T-helper 1 cell treated with Interleukin-12 subunit alpha and Interleukin-12 subunit beta and Interleukin-4 antibody, amounts not matched to agents 30 ng/mL and 1 ng/mL, for 36 hours (primary cell): ENCODE measurements at regions not wholly inside any gene's neighbourhood (a gene's known extent, or its start where the extent isn't known, plus 50 kb on each side); places are given as distances from the start of the nearest gene placed in this dataset.

Experiments used
- intact Hi-C: fragments of 100-400 bp; cut with micrococcal nuclease; formaldehyde crosslinking; loops from one replicate; pipeline ENCODE4 v1.15.1; 2024

DNA sequence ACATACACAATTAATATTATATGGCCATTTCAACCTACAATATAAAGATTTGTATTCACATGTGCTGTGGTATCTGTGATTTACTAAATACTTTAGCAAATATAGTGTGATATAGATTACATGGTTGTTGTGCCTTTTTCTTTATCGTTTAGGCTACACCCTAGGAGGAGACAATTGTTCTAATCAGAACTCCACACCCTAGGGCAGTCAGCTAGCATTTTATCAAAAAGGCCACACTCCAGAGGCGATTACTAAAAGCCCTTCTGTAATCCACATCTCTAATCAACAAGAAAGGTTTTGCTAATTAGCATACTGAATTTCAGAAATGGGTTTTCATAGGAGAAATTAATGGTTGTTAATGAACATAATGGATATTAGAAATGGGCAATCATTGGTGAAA is 319.5 kb upstream of the NOCT start:
- intact Hi-C loops: no loop called here

DNA sequence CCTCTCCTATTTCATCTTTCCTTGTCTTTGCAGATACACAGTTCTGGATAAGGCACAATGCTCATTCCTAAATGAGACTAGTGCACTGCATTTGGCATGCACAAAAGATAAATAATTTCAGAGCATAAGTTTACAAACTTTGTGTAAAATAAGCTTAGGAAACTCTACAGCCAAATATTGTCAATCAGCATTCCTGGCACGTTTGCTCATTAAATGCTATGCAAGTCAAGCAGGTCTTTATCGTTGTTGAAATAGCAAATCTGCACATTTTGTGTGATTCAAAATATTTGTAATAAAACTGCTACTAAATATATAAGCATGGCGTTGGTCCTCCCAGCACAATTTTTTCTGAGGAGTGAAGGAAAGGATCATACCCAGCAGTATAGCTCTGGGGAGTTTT is 322.1 kb upstream of the NOCT start:
- intact Hi-C loops: no loop called here

DNA sequence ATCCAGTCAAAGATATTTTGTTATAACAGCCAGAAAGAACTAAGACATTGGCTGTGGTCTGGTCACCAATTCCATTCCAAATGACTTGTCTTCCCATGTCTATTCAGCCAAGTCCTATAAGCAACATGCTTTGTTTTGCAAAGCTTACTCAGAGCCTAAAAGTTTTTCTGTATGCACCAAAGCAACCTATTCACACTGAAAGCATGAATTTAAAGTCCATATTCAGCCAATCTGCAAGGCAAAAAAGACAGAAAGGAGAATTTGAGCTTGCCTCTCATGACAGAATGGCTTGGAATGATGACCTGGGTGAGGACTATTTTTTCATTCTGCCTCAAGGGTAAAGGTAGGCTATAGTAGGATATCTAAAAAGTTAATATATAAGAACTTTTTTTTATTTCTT is 323.2 kb upstream of the NOCT start:
- intact Hi-C loops: no loop called here

DNA sequence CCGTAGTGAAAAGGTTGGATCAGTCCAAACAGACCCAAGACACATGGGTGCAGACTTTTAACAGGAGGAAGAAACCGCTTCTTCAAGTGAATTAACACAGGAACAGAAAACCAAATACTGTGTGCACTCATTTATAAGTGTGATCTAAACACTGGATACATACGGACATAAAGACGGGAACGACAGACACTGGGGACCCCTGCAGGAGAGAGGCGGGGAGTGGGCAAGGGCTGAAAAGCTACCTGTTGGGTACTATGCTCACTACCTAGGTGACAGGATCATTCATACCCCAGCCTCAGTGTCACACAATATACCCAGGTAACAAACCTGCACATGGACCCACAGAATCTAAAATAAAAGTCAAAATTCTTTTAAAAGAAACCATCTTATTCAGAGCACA is 326.0 kb upstream of the NOCT start:
- intact Hi-C loops: no loop called here

DNA sequence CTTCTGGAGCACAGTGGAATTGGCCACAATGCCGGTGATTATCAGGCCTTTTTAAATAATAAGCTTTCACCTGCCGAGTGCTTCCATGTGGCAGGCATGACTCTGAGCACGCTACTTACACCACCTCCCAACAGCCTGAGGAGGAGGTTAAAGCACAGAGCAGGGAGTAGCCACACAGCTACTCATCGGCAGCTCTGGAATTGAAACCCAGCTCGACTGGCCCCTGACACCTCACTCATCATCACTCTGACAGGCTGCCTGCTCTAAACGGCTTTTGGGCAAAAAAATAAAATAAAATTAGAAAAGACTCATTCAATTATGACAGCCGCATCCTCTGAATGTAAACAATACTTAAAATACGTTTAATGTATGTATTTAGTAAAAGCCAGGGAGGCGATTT is 326.4 kb upstream of the NOCT start:
- intact Hi-C loops: no loop called here

DNA sequence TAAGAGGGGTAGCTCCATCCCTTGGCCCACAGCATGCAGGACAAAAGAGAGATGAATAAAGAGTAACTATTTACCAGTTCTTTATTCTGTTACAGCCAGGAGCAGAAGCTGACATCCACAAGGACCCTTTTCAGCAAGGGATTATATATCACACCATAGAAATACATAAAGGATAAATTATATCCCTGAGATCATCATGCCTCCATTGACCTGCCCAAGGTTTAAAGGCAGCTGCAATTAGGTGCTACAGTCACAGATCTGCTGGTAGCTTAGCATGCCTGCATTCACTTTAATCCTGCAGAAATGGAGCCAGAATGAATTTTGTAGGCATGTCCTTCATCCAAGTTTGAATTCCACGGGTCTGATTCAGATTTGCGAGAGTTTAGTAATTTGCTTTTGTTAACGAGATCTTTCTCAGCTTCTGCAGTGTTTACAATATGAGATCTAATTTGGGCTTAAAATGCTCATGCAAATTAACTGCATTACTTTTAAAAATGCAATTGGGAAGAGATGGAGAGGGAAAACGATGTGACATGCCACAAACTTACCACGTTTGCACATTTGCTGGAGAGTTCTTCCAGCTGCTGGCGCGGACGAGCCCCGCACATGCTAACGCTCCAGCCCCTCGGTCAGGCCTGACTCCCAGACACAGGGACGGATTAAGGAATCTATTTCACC is 327.0 kb upstream of the NOCT start:
- intact Hi-C loops: no loop called here

DNA sequence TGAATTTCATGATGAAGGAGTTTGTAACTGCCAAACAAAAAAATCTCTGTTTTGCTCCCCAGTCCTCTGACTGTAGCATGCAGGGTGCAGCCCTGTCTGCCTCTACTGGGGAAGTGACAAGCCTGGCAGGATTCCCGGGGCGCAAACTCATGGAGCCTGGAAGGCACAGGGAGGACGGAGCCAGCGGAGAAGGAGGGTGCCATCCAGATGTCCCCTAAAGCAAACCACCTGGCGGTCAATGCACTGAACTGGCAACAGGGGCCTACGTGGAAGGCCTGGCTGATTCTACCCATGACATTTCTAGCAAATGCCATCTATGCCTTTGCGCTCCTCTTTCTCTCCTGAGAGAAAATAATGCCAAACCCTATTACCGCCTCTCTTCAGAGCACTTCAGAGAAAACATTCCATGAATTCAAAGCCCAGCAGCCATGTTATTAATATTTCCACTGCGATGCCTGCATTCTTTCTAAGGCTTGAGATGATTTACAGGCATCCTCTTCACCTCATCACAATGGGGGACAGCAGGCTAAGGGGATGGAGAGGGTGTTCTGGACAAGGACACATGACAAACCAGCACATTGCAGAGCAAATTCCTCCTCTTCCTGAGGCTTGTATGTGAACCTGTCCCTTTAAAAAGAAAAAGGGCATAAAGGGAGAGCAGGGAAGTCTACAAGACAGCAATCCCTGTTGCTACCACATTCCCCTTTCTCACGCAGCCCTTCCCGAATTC is 329.3 kb upstream of the NOCT start:
- intact Hi-C loops: no loop called here

DNA sequence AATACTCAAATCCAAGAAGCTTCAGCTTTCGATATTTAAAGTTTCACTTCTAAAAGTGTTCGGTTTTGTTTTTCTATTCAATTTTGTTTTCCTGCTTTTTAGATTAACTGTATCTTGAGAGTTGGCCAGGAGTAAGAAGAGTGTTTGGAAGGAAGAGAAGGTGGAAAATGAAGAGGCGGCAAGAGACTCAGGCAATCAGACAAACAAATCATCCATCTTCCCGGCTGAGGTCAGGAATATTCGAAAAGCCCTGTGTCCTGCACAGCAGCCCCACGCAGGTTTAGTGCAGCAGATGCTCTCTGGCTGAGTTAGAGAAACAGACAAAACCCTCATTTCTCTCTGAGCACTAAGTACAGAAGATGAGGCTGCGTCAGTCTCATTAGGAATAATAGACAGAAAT is 330.3 kb upstream of the NOCT start:
- intact Hi-C loops: no loop called here

DNA sequence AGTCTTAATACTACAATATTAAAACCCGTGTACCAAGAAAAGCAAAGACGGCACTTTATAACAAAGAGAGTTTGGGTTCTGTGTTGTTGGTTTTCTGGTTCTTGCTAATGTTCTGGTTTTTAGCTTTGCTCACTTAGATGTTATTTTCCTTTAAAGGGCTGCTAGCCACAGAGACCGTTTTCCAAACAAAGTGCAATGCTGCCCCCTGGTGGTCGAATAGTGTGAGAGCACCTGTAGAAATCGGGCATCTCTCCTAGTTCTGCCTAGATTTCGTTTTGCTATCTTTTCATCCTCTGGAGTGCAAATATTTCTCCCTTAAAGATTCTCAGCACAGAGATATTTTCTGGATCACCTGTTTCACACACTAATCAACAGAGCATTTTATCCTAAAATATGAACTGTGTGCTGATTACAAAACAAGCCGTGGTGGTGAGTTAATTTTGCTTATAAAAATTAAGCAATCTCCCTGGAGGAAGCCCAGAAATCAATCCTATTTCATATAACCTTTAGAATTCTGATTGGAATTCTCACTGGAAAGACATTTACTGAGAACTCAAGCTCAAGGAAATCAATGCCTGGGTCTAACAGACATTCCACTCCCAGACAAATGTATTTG is 334.5 kb upstream of the NOCT start:
- intact Hi-C loops: loop anchor here (1.0 to 2.0 kb wide), 5 partner anchors 190 to 1557 kb away; no protein-coding TSS in a partner anchor

DNA sequence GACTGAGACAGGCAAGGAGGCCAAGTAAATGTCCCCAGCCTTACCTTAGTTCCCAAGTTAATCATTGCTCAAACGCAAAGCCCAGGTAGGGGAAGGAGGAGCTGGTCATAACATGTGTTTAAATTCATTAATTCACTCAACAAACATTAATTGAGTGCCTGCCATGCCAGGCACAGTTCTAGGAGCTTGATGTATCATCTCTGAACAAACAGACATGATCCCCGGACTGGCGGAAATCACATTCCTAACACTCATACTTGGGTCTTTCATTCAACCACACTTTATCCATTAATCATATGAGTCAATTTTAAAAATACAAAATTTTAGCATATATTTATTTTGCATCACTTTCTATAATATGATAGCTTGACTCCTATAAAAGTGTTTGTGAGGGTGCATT is 335.3 kb upstream of the NOCT start:
- intact Hi-C loops: loop anchor here (2.0 kb wide), 1 partner anchor 947 kb away; no protein-coding TSS in a partner anchor

DNA sequence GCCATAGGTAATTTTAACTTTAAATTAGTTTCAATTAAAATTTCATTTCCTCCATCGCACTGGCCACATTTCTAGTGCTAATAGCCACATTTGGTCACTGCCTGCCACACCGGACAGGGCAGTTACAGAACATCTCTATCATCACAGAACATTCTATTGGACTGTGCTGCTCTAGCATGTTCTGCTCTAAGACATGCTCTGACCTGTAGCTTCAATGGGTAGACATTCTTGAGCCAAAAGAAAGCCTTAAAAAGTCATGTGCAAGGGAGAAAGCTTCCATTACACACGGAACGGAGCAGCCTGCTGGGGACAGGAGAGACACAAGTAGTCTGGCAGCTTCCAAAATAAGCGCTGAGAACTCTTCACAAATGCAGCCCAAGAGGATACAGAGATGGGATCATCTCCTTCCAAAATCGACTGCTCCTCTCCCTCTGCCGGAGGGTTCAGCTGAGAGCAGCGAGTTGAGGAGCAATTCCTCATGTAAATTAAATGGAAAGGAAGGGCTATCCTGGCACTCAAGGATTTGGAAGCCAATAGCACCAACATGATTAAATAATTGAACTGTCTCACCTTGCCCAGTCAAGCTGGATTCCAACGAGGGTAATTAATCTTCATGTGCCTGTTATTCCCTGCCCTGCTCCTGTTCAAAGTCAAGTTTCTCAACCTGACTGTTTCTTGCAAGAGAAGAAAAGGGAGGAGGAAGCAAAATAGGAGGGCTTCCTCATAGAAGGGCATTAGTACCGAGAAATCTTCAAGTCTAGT is 336.4 kb upstream of the NOCT start:
- intact Hi-C loops: no loop called here

DNA sequence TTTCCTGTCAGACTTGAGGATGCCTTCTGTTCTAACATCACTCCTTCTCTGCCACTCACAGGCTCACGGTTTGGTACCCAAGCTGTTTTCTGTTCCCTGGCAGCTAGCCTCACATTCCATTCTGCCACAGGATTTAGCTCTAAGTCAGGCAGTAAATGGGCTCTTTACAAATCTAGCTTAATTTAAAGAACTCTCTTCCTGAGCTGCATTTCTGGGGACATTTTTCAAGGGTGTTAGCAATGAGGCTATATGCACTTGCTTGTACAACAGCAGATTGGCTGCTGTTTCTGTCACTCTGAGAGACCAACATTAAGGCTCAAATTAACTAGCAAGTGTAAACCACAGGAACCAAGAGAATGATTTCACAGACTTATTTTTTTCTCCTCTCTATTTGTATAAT is 337.8 kb upstream of the NOCT start:
- intact Hi-C loops: no loop called here

DNA sequence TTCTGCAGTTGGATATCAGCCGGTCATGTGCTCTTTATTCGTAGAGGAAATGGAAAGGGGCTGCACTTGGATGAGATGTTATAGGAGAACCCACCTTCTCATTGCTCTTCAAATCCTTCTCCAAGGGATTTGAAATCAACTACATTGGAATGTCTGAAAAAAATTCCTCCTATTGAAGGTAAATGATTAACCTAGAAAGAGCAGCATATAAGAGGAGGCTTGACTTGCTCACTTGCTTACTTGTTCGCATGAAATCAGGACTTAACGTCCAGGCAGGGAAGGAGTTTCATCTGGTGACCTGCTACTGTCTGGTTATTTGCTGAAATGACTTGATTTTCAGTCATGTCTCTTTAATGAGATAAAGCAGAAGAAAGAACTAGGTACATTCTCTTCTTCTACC is 338.4 kb upstream of the NOCT start:
- intact Hi-C loops: no loop called here

DNA sequence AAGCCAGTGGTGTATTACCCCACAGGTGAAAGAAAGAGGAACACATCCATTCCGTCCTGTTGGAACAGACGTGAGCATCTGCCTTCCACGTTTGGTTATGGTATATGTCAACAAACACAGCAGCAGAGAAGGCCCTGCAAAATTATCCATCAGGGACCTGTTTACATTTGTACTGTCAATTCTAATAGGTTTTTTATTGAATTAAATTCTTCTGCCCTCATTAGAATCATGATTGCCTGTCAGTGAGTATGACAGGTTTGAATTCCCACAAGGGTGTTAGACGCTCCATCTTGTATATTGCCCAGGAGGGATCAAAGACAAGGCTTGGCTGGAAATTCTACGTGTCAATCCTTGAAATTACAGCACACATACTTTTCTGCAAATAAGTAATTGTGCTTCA is 339.9 kb upstream of the NOCT start:
- intact Hi-C loops: no loop called here

DNA sequence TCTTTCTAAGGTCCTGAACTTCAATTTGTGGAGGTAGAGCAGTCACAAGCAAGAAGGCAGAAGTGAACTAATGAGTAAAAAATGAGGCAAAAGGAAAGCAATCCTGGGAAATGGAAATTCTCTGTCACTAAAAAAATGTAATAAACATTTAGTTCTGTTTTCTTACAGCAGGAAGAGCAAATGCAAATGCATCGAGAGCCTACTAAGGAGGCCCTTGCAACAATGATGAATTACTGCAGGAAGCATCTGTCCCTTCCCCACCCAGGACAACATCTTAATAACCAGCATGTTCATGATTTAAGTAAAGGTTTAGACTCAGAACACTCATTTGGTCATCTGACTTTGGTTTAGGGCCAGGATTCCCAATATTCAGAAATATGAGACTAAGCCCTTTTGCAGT is 341.4 kb upstream of the NOCT start:
- intact Hi-C loops: no loop called here

DNA sequence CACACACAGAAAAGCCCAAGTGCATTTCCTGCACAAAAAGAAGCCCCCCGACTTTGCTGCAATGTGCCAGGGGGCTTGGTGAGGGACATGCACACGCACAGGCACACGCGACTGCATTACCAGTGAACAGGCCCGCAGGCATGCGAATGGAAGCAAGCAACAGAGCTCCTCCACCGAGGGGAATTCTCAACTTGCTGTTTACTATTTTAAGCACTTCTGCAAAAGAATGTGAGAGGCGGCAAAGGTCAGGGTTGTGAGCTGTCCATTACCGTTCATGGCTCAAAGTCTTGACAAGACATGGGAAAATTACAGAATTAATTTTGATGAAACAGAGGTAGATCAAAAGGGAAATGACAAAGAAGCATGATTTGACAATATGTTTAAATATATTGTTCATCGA is 342.5 kb upstream of the NOCT start:
- intact Hi-C loops: no loop called here

DNA sequence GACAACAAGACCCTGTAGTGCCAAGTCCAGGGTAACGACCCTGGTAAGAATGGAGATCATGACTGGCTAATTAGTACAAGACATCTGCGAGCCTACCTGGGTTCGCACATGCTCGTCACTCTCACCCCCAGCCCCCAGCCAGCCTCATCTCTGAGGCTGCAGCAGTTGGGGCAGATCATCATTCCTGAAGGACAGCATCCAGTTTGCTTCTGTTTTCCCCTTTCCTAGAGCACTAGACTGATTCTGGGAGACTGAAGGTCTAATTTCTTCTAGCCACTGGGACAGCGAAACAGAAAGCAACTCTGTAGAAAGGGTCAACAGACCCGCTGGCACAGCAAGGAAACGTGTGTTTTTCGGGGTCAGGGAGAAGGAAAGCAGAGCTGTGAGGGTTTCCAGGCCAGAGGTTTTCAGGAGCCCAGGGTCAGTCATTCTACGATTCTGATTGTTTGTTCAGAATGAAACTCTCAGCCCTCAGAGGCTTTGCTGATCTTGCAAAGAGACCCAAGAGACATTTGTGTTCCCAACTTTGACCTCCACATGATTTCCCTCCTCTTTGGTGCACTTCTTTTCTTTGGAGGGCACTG is 343.1 kb upstream of the NOCT start:
- intact Hi-C loops: no loop called here

DNA sequence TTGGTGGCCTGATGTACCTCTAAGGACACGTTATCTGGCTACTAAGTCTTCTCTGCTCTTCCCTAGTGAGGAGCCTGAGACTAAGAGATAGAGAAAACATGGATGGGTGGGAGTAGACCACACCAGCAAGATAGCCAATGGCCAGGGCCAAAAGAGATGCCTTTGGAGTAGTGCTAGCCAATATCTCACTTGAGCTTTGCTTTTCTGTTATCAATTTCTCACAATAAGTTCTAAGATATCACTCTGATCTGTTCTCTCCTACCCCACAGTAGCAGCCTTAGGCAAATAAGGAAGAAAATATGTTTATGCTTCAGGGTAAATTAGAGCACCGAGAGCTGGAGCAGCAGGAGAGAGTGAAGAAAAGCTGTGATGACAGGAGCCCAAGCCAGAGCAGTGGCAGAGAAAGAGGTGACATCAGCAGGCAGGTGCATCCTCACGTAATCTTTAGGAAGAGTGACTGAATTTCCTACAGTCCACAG is 343.9 kb upstream of the NOCT start:
- intact Hi-C loops: no loop called here

DNA sequence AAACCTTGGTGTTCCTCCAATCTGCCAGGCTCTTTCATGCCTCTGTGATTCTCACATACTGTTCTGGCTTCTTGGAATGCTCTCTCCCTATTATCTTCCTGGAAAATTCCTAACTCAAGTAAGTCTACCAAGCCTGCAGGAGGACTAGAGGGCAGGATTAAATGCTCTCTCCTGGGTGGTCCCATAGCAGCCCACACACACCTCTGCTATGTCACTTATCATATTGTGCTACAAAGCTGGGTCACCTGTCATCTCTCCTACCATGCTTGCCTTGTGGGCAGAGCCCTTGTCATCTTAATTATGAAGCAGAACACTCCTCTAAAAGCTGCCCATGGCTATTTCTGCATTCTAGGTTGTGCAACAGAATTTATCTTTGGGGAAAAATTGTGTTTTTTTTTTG is 344.5 kb upstream of the NOCT start:
- intact Hi-C loops: no loop called here

DNA sequence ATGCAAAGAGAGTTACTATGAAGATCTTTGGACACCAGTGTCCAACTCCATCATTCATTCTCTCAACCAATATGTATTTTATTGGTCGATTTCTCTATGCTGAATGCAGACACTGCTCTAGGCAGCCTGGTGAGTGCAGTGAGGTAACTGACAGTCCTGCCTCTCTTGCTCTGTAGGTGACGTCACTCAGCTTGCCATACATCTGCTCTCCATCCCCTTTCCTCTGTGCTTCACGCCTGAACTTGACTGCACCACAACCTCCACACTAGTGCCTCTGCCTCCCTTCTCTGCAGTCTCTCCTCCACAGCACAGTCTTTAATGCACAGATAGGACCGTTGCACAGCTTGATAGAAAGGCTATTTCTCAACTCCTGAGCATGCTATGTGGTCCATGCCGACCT is 344.9 kb upstream of the NOCT start:
- intact Hi-C loops: no loop called here

DNA sequence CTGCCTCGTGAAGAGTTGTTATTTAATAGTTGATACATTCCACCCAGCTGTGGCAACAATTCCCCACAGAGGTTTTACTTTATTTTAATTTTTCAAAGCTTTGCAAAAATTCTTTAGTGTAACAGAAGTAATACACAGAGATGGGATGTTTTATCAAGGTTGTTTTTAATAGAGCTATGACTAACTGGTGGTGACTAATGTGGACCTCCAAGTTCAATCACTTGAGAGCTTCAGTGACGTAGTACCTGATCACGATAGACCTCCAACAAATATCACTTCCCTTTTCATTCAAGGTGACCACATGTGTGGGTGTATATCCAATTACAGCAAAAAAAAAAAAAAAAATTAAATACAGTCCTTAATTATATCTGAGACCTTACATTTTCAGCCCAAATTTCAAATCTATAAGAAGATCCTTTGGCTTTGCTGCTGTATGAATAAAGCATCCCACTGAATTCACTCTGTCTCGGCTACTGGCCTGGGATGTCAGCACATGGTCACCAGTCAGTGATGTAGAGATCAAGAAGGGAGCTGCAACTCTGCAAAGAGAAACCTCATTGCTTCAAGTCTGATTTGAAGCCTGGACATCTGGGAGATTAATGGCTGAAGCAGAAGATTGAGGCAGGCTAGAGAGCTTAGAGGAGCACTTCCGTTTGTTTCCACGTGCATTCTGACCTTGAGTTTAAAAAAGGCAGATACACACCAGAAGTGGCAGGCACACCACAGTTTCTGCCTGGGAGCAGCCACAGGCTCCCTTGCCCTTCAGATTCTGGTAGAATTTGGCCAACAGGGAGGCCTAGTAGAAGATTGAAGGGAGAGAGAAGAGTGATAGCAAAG is 345.9 kb upstream of the NOCT start:
- intact Hi-C loops: no loop called here
